Caco-2 (cell line): ENCODE measurements at regions not wholly inside any gene's neighbourhood (a gene's known extent, or its start where the extent isn't known, plus 50 kb on each side); places are given as distances from the start of the nearest gene placed in this dataset.

Source experiments
- BruUV-seq: library from RNA; stranded (reverse); fragments of 400-500 nt; replicated peaks from 2 replicates; lab custom pipeline; 2021; lab: Mats Ljungman, UMichigan
- CTCF ChIA-PET: fragments of 300-600 bp; sonication (Branson Sonifier 250); formaldehyde crosslinking; loops from one replicate; lab custom pipeline; 2022; ENCODE audit warnings: antibody characterized with exemption; lab: Charles Lee
- POLR2A ChIA-PET: fragments of 300-600 bp; sonication (Branson Sonifier 250); formaldehyde crosslinking; loops from one replicate; lab custom pipeline; 2022; ENCODE audit warnings: antibody characterized with exemption; lab: Charles Lee
- DNase-seq, 2 experiments: peaks; one replicate each; pipeline versions ENCODE4 v3.0.0 to v3.0.0-alpha.2; 2020 to 2022
- H3K27me3 ChIP-seq: replicated peaks from 2 replicates; pipeline ENCODE4 v1.6.0; 2011; ENCODE audit warnings: low read length; ENCODE audit not compliant: control insufficient read depth, insufficient read depth
- H3K36me3 ChIP-seq: 2 replicates; pipeline ENCODE4 v1.5.1; 2011; ENCODE audit warnings: low read length; ENCODE audit not compliant: control insufficient read depth, insufficient read depth
- H3K4me1 ChIP-seq: fragments of 250-450 bp; sonication (Bioruptor Pico); 2 replicates; pipeline ENCODE4 v1.5.1; 2020; ENCODE audit warnings: mild to moderate bottlenecking
- H3K4me3 ChIP-seq: 2 replicates; pipeline ENCODE4 v1.5.1; 2011; ENCODE audit warnings: low read depth, mild to moderate bottlenecking, control low read depth, low read length
- H3K9me3 ChIP-seq: fragments of 250-450 bp; sonication (Bioruptor Pico); 2 replicates; pipeline ENCODE4 v1.5.1; 2020; ENCODE audit warnings: mild to moderate bottlenecking, moderate library complexity
- H3K27ac Mint-ChIP-seq: one replicate; pipeline ENCODE4 v1.8.0; 2022; ENCODE audit warnings: mixed read lengths; ENCODE audit not compliant: unreplicated experiment
- H3K27me3 Mint-ChIP-seq: one replicate; pipeline ENCODE4 v1.8.0; 2022; ENCODE audit warnings: mixed read lengths; ENCODE audit not compliant: insufficient read depth, unreplicated experiment
- H3K36me3 Mint-ChIP-seq: one replicate; pipeline ENCODE4 v1.8.0; 2022; ENCODE audit warnings: mild to moderate bottlenecking, mixed read lengths; ENCODE audit not compliant: insufficient read depth, unreplicated experiment
- H3K4me1 Mint-ChIP-seq: one replicate; pipeline ENCODE4 v1.8.0; 2022; ENCODE audit warnings: low read depth, mixed read lengths; ENCODE audit not compliant: unreplicated experiment
- H3K4me3 Mint-ChIP-seq: one replicate; pipeline ENCODE4 v1.8.0; 2022; ENCODE audit warnings: mild to moderate bottlenecking, moderate library complexity, mixed read lengths; ENCODE audit not compliant: unreplicated experiment
- H3K9me3 Mint-ChIP-seq: one replicate; pipeline ENCODE4 v1.8.0; 2022; ENCODE audit warnings: mixed read lengths; ENCODE audit not compliant: unreplicated experiment
- intact Hi-C: fragments of 100-400 bp; cut with micrococcal nuclease; formaldehyde crosslinking; loops from one replicate; pipeline ENCODE4 v1.10.0; 2022; ENCODE audit not compliant: unreplicated experiment
- TF ChIP-seq, protein P1 (sequence below), 2 experiments: fragments of 200-600 bp in 1 of 2; IDR thresholded peaks; 1 replicate in 1 of 2; 2 replicates in 1 of 2; pipeline versions ENCODE4 v1.5.1 to v1.8.0; 2011 to 2022; ENCODE audit warnings: antibody characterized with exemption in 1 of 2, control low read depth in 1 of 2, inconsistent platforms in 1 of 2, low read depth in 1 of 2, low read length in 1 of 2, mild to moderate bottlenecking in 1 of 2, moderate library complexity in 1 of 2; ENCODE audit not compliant: insufficient read depth in 1 of 2, severe bottlenecking in 1 of 2, unreplicated experiment in 1 of 2

GRCh38 chr9:2411459-2412215 lies 209.9 kb upstream of the VLDLR start:
- H3K4me3 ChIP-seq = no peak overlapping the region
- H3K36me3 ChIP-seq = no peaks in the 10 kb centered on the region
- H3K4me1 Mint-ChIP-seq = peaks cover 10% of the 10 kb centered on the region
- peaks cover 7% of the 10 kb centered on the region for H3K36me3 Mint-ChIP-seq
- H3K9me3 Mint-ChIP-seq = peaks cover 18% of the 10 kb centered on the region
- H3K4me3 Mint-ChIP-seq = peak overlapping the region; percentile 50
- 0 out of 2 replicates have a peak, but pooled peaks cover 3% of the 10 kb centered on the region for H3K9me3 ChIP-seq
- TF ChIP-seq, protein P1, sequence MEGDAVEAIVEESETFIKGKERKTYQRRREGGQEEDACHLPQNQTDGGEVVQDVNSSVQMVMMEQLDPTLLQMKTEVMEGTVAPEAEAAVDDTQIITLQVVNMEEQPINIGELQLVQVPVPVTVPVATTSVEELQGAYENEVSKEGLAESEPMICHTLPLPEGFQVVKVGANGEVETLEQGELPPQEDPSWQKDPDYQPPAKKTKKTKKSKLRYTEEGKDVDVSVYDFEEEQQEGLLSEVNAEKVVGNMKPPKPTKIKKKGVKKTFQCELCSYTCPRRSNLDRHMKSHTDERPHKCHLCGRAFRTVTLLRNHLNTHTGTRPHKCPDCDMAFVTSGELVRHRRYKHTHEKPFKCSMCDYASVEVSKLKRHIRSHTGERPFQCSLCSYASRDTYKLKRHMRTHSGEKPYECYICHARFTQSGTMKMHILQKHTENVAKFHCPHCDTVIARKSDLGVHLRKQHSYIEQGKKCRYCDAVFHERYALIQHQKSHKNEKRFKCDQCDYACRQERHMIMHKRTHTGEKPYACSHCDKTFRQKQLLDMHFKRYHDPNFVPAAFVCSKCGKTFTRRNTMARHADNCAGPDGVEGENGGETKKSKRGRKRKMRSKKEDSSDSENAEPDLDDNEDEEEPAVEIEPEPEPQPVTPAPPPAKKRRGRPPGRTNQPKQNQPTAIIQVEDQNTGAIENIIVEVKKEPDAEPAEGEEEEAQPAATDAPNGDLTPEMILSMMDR (IDR thresholded peaks at IDR 0.05; ENCODE audit: insufficient read depth in 1 of 2, low read depth in 1 of 2, low read length in 1 of 2, severe bottlenecking in 1 of 2, unreplicated experiment in 1 of 2) = no peak
- no TSS peak for BruUV-seq
- peaks cover 39% of the 10 kb centered on the region for H3K4me1 ChIP-seq
- no peaks in the 10 kb centered on the region for H3K27me3 Mint-ChIP-seq
- ChIA-PET CTCF (no interaction called here), POLR2A (no interaction called here)
- peak overlapping the region; percentile 87 for H3K27ac Mint-ChIP-seq
- DNase-seq = peak; percentile 37 to 41
- intact Hi-C loops = no loop called here
- no peaks in the 10 kb centered on the region for H3K27me3 ChIP-seq

DNA sequence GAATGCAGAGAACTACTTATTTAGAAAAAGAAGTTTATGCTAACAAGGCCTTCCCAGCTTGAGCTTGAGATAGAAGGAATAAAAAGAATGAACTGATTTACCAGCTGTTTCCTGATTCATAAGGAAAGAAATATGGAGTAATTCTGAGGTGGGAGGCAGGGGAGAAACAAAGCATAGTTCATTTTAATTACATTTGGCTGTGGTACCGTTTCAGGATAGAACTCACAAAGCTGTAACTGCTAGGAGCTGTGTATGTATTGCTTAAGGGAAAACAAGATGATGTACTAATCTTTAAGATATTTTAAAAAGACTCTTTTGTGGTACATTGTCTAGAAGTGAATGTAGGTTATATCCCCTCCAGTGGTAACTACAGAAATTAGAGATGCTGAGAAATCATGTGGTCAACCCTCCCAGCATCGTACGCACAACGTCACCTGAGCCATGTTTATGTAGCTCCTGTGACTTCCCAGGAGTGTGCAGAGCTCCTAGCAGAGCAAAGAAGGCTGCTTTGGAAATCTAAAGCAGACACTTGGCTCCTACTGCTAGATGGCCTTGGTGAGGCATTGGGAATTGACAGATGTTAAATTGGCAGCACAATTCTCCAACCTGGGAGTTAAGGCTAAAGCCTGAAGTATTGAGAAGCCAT lies 208.3 kb upstream of the VLDLR start:
- no peaks in the 10 kb centered on the region for H3K36me3 ChIP-seq
- intact Hi-C loops = no loop called here
- no TSS peak for BruUV-seq

DNA sequence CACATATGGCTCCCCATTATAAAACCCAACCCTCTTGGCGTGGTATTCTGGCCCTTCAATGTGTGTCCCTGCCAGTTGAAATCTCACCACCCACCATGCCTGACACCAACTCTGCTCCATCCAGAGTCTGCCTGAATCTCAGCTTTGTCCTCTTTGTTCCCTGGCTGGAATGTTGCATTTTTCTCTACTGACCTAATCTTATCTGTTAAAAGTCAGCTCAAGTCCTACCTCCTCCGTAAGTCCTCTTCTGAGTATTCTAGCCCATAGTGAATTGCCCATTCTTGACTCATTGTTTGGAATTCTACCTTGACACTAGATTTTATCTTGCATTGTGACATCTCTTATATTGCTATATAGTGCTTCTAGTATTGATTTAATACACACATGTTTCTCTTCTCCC lies 207.1 kb upstream of the VLDLR start:
- Histone ChIP-seq H3K9me3 (0 out of 2 replicates have a peak, but pooled peaks cover 3% of the 10 kb centered on the region), H3K4me3 (no peak overlapping the region), H3K36me3 (no peaks in the 10 kb centered on the region), H3K4me1 (peaks cover 39% of the 10 kb centered on the region), H3K27me3 (no peaks in the 10 kb centered on the region)
- no TSS peak for BruUV-seq
- Mint-ChIP-seq H3K4me3 (no peak overlapping the region), H3K4me1 (peaks cover 10% of the 10 kb centered on the region), H3K36me3 (peaks cover 7% of the 10 kb centered on the region), H3K27me3 (no peaks in the 10 kb centered on the region), H3K9me3 (peaks cover 23% of the 10 kb centered on the region), H3K27ac (no peak overlapping the region)
- ChIA-PET POLR2A (no interaction called here), CTCF (no interaction called here)
- TF ChIP-seq, protein P1 (IDR thresholded peaks at IDR 0.05; ENCODE audit: insufficient read depth in 1 of 2, low read depth in 1 of 2, low read length in 1 of 2, severe bottlenecking in 1 of 2, unreplicated experiment in 1 of 2) = no peak
- DNase-seq = no peak
- intact Hi-C loops = no loop called here

More for the DNA sequence above, 208.3 kb upstream of the VLDLR start:
- DNase-seq = no peak
- Histone ChIP-seq H3K4me1 (peaks cover 39% of the 10 kb centered on the region), H3K4me3 (no peak overlapping the region), H3K27me3 (no peaks in the 10 kb centered on the region), H3K9me3 (0 out of 2 replicates have a peak, but pooled peaks cover 3% of the 10 kb centered on the region)
- Mint-ChIP-seq H3K4me3 (no peak overlapping the region), H3K27ac (no peak overlapping the region), H3K9me3 (peaks cover 23% of the 10 kb centered on the region), H3K27me3 (no peaks in the 10 kb centered on the region), H3K4me1 (peaks cover 10% of the 10 kb centered on the region), H3K36me3 (peaks cover 7% of the 10 kb centered on the region)
- POLR2A ChIA-PET = no interaction called here
- CTCF ChIA-PET = no interaction called here
- TF ChIP-seq, protein P1 (IDR thresholded peaks at IDR 0.05; ENCODE audit: insufficient read depth in 1 of 2, low read depth in 1 of 2, low read length in 1 of 2, severe bottlenecking in 1 of 2, unreplicated experiment in 1 of 2) = no peak
